HG03064 (cell line): ENCODE measurements at regions not wholly inside any gene's neighbourhood (a gene's known extent, or its start where the extent isn't known, plus 50 kb on each side); places are given as distances from the start of the nearest gene placed in this dataset.

ENCODE experiments used
- ATAC-seq: cut with Tn5 transposase; IDR thresholded peaks from one replicate; pipeline ENCODE4 v1.9.1; 2021; ENCODE audit warnings: low read depth; ENCODE audit not compliant: unreplicated experiment

GRCh38 chr14:39857376-39858055 lies 425.3 kb upstream of the FBXO33 start:
- ATAC-seq: no peak

DNA sequence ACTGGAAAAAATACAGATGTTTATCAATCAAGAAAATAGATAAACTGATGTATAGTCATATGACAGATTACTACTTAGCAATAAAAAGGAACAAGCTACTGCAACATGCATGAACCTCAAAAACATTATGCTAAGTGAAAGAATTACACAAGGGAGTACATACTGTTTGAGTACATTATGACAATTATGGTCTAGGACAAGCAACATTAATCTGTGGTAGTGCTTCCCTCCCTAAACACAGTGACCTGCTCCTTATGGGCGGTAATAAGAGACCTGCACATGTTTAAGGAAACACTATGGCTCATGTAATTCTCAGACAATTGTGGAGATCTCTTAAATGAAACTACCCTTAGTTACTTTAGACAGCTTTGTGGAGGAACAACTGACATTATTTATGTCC lies 421.2 kb upstream of the FBXO33 start:
- ATAC-seq: no peak

DNA sequence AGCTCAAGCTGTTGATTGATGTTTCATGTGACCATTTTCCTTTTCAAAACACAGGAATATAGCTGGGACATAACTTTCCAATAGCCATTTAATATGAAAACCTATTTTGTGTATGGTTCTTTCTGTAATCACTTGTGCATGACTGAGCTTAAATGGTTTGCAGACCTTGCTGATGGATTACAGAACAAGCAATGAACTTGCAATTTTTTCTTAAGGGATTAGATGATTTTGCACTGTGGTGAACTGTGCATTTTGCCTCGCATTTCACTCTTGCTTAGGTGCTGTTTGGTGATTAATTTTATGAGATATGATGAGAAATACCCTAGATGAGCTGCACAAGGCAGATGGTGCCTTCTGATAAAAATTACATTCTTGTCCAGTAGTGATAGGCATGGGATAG lies 419.0 kb upstream of the FBXO33 start:
- ATAC-seq: no peak

- ATAC-seq: no peak
Observed at GRCh38 chr14:39847852-39848251, 415.6 kb upstream of the FBXO33 start.

- no peak for ATAC-seq
Observed at GRCh38 chr14:39847194-39847593, 415.0 kb upstream of the FBXO33 start.

DNA sequence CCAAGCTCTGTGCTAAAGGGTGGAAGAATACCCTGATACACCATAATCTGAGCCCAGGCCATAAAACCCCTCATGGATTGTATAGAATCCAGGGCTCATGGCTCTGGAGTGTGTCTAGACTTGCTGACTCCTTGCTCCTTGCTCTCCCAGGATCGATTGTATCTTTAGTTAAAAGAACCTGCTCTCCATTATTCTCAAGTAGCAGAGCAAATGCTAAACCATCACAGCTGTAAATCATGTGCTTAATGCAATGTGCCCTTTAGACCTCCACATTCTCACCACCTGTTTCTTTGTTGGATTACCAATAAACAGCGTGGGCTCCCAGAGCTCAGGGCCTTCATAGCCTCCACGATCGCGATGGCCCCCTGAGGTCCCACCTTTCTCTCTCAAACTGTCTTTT lies 411.6 kb upstream of the FBXO33 start:
- ATAC-seq: no peak

DNA sequence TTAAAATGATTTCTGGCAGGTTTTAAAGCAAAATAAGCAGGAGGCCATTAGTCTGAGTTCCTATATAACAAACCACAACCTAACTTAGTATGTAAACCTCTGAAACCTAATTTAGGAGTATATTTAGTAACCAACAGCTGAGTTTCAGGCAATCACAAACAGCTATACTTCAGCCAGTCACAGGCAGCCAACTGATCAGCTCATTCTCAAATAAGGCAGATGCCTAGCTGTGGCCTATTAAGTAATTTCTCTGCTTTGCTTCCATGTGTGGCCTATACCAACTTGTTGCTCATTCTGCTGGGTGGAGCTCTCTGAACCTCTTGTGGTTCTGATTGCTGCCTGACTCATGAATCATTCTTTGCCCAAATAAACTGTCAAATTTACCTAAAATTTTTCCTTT lies 408.9 kb upstream of the FBXO33 start:
- ATAC-seq: no peak

GRCh38 chr14:39827901-39828655 lies 395.8 kb upstream of the FBXO33 start:
- ATAC-seq: peak; percentile 95

DNA sequence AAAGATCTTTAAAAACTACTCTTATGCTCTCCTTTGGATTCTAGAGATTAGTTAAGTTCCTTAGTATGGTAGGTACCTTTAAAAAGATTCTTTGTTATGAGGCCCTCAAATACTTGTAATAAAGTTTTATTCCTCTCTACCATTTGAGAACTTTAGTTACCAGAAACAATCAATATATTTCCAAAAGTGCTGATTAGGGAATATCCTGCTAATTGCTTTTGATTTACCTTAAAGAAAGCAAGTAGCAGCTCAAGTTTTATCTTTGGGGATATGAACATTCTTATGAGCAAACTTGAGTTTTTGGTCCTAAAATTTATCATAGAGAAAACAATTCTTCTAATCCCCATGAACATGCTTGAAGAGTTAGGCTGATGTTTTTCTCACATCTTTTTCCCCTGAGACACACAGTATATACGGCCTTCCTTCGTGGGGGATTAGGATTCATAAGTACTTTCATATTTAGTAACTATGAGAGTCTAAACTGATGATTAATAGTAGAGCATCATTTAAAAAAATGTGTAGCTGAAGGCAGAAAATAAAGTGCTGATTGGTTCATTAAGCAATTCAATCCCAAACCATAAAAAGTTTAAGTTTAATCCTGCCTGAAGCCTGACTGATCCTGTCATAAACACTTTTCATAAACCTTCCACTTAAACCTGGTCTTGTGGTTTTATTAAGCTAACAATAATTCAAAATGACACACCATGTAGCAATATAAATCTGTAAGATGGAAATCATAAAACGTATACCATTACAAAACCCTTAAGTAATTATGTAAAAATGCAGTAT lies 380.5 kb upstream of the FBXO33 start:
- no peak for ATAC-seq

- no peak for ATAC-seq
Observed at GRCh38 chr14:39807271-39807670, 375.0 kb upstream of the FBXO33 start.

- no peak for ATAC-seq
Observed at GRCh38 chr14:39784461-39784860, 352.2 kb upstream of the FBXO33 start.

DNA sequence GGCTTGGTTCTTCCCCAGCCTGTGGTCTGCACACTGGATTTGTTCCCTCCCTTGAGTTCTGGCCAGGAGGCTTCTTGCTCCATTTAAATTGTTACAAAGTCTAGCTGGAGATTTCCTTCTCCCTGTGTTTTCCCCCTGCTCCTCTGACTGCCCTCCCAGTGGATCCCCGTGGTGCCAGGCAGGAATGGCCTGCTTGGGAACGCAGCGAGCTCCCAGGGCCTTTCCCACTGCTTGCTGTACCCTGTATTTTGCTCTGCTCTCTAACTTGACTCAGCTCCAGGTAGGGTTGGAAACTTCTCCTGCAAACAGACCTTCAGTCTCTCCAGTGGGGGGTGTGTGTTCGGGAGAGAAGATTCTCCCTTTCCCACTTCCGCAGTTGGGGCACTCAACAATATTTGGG lies 349.2 kb upstream of the FBXO33 start:
- no peak for ATAC-seq

GRCh38 chr14:39773387-39774126 lies 341.3 kb upstream of the FBXO33 start:
- no peak for ATAC-seq

DNA sequence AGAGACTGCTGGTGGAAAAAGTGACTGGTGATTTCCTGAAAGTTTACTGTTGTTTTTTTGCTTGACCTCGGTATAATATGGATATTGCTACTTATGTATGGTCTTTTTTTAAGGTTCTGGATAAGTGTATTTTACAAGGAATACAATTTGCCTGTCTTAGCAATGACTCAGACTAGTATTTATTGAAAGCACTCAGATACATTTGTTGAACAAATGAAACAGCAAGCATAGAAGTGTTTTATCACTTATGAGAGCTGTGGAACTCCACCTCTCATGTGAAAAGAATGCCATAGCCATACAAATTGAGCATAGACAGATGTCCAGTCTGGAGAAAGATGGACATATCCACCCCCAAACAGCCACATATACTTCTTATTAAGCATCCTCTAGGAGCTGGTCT lies 340.4 kb upstream of the FBXO33 start:
- ATAC-seq: no peak

- no peak for ATAC-seq
Observed at GRCh38 chr14:39768589-39768988, 336.4 kb upstream of the FBXO33 start.

GRCh38 chr14:39766397-39767000 lies 334.3 kb upstream of the FBXO33 start:
- ATAC-seq: no peak

DNA sequence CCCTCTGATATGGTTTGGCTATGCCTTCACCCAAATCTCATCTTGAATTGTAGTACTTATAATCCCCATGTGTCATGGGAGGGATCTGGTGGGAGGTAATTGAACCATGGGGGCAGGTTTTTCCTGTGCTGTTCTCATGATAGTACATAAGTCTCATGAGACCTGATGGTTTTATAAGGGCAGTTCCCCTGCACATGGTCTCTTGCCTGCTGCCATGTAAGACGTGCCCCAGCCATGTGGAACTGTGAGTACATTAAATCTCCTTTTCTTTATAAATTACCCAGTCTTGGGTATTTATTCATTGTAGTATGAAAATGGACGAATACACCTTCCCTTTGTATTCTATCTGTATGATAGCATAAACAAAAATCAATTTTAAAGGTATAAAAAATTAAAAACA lies 333.4 kb upstream of the FBXO33 start:
- ATAC-seq: no peak

DNA sequence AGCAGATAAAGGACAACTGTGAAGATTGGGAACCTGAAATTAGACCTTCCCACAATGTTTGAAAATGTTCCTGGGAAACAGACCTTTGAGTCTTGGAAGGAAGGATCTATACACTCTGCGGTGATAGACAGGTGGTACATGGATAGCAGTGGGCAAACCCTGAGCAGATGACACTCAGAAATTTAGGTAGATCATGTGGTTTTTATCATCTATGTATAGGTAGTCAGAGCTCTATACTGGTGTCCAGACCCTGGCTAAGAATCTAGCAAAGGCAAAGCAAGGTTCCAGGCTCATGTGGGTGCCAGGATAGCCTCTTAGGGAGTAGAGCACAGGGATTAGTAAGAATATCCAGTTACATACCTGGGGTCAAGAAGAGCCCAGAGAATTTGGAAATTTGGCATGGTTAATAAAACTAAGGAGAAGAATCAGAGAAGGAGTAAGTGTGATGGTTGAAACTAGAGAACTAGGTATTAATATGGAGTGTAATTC lies 331.2 kb upstream of the FBXO33 start:
- peak; percentile 25 for ATAC-seq

GRCh38 chr14:39762576-39763401 lies 330.6 kb upstream of the FBXO33 start:
- peak; percentile 54 for ATAC-seq
